ENCODE measurements at regions not wholly inside any gene's neighbourhood (a gene's known extent, or its start where the extent isn't known, plus 50 kb on each side); places are given as distances from the start of the nearest gene placed in this dataset.

DNA sequence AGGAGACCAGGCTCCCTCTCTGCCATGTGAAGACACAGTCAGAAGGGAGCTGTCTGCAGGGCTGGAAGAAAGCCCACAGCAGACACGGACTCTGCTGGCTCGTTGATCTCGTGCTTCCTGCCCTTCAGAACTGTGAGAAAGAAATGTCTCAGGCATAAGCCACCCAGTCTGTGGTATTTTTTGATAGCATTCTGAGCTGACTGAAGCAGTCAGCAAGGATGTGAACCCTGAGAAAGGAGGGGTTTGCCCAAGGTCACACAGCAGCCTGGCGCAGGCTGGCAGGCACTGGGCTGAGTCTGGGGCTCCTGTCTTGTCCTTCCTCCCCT lies 255.1 kb upstream of the B3GAT1 start:
- Histone ChIP-seq H3K36me3 (no peaks in the 10 kb centered on the region), H3K9me3 (no peaks in the 10 kb centered on the region), H3K4me3 (replicated peaks in 1 of 3) (no peak overlapping the region), H3K27me3 (no peaks in the 10 kb centered on the region), H3K27ac (no peak overlapping the region), H3K4me1 (no peaks in the 10 kb centered on the region)
- intact Hi-C loops (cut with DNase I), result no loop called here
- WGBS, 2 donors, result 70 to 76% methylated on average over 4 of the region's 4 CpGs
- TF ChIP-seq CTCF (IDR thresholded peaks at IDR 0.05) (no peak), POLR2A (IDR thresholded peaks at IDR 0.05) (no peak)
- DNase-seq, result no peak

GRCh38 chr11:134666273-134667174 lies 254.5 kb upstream of the B3GAT1 start:
- no peak overlapping the region for H3K27ac ChIP-seq
- TF ChIP-seq POLR2A (IDR thresholded peaks at IDR 0.05), result no peak
- TF ChIP-seq CTCF (IDR thresholded peaks at IDR 0.05), result no peak
- H3K36me3 ChIP-seq, result no peaks in the 10 kb centered on the region
- DNase-seq, result no peak
- 86 to 91% methylated on average over 12 to 13 of the region's 13 CpGs for WGBS, 2 donors
- intact Hi-C loops (cut with DNase I), result no loop called here
- H3K9me3 ChIP-seq, result no peaks in the 10 kb centered on the region
- H3K4me3 ChIP-seq (replicated peaks in 1 of 3), result no peak overlapping the region
- H3K4me1 ChIP-seq, result no peaks in the 10 kb centered on the region
- no peaks in the 10 kb centered on the region for H3K27me3 ChIP-seq

GRCh38 chr11:134665571-134666270 lies 253.7 kb upstream of the B3GAT1 start:
- Histone ChIP-seq H3K4me3 (replicated peaks in 1 of 3) (no peak overlapping the region), H3K9me3 (no peaks in the 10 kb centered on the region), H3K36me3 (no peaks in the 10 kb centered on the region), H3K4me1 (no peaks in the 10 kb centered on the region), H3K27ac (no peak overlapping the region), H3K27me3 (no peaks in the 10 kb centered on the region)
- 77 to 82% methylated on average over 19 of the region's 19 CpGs for WGBS, 2 donors
- no peak for DNase-seq
- TF ChIP-seq CTCF (IDR thresholded peaks at IDR 0.05), result no peak
- TF ChIP-seq POLR2A (IDR thresholded peaks at IDR 0.05), result no peak
- intact Hi-C loops (cut with DNase I), result no loop called here

GRCh38 chr11:134665188-134665535 lies 253.1 kb upstream of the B3GAT1 start:
- Histone ChIP-seq H3K4me1 (no peaks in the 10 kb centered on the region), H3K27me3 (no peaks in the 10 kb centered on the region), H3K4me3 (replicated peaks in 1 of 3) (no peak overlapping the region), H3K36me3 (no peaks in the 10 kb centered on the region), H3K9me3 (no peaks in the 10 kb centered on the region), H3K27ac (no peak overlapping the region)
- TF ChIP-seq CTCF (IDR thresholded peaks at IDR 0.05), result no peak
- TF ChIP-seq POLR2A (IDR thresholded peaks at IDR 0.05), result no peak
- no peak for DNase-seq
- 80 to 83% methylated on average over 11 to 12 of the region's 12 CpGs for WGBS, 2 donors
- intact Hi-C loops (cut with DNase I), result no loop called here

Measured in thyroid gland (tissue), 4 donors.